Inflammatory macrophage (primary cell): ENCODE measurements at regions not wholly inside any gene's neighbourhood (a gene's known extent, or its start where the extent isn't known, plus 50 kb on each side); places are given as distances from the start of the nearest gene placed in this dataset.

ENCODE experiments used
- DNase-seq, 2 donors: peaks; one replicate each; pipeline ENCODE4 v3.0.0-alpha.2; 2020 to 2022

DNA sequence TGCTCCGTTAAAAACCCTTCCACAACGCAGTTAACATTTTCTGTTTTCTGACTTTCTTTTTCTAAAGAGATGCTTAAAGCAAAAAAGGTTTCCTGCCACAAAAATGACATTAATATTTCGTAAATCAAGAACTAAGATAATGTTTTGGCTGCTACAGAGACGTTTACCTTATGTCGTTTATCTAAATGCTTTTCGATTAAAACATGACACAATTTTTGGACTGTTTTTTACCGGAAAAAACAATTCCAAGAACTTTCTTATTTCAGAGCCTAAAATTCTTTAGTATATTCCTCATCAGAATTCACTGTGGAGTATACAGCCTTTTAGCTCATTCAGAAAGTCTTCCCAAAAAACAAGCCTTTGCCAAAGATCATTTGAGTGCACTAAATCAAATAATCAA, 278.0 kb upstream of the TCF4 start:
- no peak for DNase-seq

GRCh38 chr18:55864281-55864680, 276.3 kb upstream of the TCF4 start:
- no peak for DNase-seq

- DNase-seq, result no peak
Measured at GRCh38 chr18:55863876-55864275, 275.9 kb upstream of the TCF4 start.

DNA sequence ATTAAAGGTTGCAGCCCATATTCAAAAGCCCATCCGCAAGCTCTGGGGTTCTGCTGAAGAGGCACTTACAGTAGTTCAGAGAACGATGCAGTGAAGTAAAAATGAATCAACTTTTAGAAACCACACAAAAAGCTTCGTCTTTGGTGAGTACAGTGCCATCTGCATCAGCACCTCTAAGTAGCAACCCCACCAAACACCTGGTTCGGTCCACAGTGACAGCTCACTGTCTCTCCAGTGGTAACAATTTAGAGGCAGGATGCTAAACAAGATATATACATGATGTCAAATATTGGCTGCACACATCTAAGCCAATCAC, 275.4 kb upstream of the TCF4 start:
- DNase-seq, result no peak

- no peak for DNase-seq
Measured at GRCh38 chr18:55862693-55863390, 274.9 kb upstream of the TCF4 start.

- DNase-seq, result peak in 1 of 2 donors; percentile 7
Measured at GRCh38 chr18:55861266-55861665, 273.3 kb upstream of the TCF4 start.

DNA sequence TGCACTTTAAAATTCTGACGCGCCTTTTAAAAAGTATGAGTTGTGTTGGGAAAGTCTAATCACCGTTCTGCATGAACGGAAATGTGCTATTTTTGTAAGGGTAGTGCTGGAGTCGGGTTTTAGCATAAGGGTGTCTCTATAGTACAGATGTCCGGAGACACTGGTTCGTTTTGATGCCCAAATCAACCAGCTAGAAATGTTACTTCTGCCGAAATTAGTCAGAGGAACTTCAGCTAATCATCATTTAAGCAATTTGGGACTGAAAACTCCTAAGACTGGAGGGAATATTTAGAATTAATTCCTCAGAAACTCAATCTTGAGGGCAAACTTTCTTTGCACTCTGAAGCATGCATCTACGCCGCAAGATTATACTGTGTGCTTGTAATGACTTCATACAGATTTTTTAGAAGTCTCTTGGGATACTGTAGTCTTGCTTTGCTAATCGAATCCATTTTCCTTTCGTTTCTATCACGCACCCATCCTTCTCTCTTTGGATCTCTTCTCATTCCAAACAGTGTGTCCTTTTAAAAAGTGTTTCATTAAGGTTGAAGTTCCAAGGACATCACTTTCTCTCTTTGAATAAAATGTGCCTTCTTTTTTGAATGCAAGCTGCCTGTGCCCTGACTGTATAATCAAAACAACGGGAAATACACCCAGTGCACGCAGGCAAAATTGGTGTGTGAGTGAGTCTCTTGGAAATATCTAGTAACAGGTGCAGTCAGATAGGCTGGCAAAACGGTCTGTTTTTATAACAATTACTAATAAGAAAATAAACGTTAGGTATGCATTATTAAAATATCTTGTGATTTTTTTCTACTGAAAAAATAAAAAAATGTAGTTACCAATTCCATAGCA, 270.9 kb upstream of the TCF4 start:
- no peak for DNase-seq

- no peak for DNase-seq
Measured at GRCh38 chr18:55857956-55858355, 270.0 kb upstream of the TCF4 start.

DNA sequence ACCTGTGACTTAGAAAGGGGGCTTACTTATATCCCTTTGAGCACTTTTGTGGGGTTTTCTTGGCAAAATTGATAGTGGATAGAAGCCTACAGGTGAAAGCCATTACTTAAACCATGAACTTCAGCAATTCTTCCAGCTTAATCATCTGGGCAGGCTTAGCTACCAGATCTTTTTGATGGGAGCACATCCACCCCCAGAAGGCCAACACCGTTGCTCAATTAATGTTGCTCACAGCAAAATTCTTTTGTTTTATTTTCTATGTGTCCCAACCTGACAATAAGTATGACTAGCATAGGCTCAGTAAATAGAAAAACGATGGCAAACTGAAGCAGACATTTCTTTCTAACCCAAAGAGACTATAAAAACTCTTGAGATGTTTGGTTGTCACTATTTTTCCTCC, 269.4 kb upstream of the TCF4 start:
- DNase-seq, result no peak

DNA sequence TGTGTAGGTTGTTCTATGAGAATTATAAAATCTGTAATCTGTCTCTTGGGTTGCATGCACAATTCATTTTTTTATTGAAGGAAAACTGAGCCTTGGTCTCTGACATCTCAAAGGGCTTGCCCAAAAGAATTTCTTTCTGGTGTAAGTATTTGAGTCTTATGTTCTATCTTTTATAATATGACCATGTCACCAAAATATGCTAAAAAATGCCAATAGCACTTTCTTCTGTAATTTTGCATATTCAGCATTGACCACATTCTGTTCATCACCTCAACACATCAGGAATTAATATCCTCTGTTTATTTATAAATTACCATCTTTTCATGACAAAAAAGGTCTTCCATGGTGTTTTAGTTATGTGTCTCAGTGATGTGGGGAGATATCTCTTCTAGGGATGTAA, 268.7 kb upstream of the TCF4 start:
- DNase-seq, result no peak

- DNase-seq, result no peak
Measured at GRCh38 chr18:55856229-55856628, 268.2 kb upstream of the TCF4 start.

GRCh38 chr18:55853268-55853667, 265.3 kb upstream of the TCF4 start:
- no peak for DNase-seq

DNA sequence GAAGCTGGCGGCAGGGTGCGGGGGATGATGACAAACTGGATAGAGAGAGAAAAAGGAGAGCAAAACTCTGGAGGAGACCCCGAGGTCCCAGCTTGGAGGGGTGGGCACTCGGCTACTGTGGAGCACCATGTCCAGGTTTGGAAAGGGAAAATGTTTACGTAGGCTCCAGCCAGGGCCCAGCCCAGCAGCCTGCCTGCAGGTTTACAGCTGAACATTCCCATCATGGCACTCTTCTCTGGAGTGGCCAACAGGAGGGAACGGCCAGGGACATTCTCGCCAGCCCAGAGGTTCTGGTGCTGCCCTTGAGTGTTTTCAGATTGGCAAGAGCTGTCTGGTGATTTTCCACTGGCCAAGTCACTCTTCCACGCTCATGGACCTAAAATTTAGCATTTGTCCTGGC, 262.9 kb upstream of the TCF4 start:
- no peak for DNase-seq

DNA sequence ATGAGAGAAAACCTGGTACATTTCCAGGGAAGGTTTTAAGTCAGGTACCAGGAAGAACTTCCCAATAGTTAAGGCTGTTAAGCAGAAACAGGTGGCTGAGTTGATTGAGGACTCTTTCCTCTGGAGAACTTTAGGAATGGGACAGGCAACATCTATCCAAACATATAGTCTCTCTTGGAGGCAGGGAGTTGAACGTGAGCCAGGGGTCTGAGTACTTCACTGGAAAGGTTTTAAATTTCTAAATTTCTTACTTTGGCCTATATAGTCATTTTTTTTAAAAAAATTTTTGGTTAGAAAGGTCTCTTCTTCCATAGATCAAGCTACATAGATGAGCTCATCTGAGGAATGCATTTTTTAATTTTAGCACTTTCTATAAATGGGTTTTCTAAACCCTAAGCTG, 261.4 kb upstream of the TCF4 start:
- no peak for DNase-seq

- DNase-seq, result no peak
Measured at GRCh38 chr18:55847960-55848359, 260.0 kb upstream of the TCF4 start.

- DNase-seq, result no peak
Measured at GRCh38 chr18:55845221-55845620, 257.2 kb upstream of the TCF4 start.

DNA sequence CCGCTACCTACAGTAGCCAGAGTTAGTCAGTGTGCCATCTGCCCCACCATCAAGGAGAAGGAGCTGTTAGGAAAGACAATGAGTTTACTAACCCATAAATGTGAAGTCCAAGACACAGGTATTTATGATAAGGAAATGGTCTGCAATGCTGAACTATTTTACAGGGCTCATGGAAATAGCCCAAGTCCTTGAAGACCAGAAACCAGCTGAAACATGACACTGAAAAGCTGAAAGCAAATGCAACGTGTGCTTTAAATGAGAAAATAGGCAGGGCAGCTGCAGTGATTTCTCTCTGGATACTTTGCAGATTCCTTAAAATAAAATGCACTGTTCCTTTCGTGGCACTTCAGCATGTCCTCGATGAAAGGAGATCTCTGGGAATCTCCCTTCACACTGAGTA, 256.4 kb upstream of the TCF4 start:
- DNase-seq, result no peak

DNA sequence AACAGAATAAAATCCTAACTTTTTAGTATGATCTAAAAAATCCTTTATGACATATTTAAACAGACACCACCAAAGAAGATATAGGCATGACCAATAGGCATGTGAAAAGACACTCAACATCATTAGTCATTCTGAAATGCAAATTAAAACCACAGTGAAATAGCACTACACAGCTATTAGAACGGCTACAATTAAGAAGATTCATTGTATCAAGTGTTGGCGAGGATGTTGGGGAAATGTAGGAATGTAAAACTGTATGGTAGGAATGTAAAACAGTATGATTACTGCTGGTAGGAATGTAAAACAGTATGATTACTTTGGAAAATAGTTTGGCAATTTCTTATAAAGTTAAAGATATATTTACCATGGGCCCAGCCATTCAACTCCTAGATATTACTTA, 253.3 kb upstream of the TCF4 start:
- DNase-seq, result no peak

DNA sequence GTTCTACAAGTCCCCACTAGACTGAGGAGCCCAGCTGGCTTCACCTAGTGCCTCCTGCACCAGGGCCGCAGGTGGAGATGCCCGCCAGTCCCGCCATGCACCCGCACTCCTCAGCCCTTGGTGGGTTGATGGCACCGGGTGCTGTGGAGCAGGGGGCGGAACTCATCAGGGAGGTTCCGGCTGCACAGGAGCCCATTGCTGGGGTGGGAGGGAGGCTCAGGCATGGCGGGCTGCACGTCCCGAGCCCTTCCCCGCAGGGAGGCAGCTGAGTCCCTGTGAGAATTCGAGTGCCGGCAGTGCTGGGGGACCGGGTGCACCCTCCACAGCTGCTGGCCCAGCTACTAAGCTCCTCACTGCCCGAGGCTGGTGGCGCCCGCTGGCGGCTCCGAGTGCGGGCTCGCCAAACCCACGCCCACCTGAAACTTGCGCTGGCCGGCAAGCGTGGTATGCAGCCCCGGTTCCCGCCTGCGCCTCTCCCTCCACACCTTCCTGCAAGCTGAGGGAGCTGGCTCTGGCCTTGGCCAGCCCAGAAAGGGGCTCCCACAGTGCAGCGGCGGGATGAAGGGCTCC, 252.7 kb upstream of the TCF4 start:
- no peak for DNase-seq

- peak; percentile 77 to 78 for DNase-seq
Measured at GRCh38 chr18:55839343-55839742, 251.4 kb upstream of the TCF4 start.

- no peak for DNase-seq
Measured at GRCh38 chr18:55838841-55839240, 250.8 kb upstream of the TCF4 start.

- DNase-seq, result no peak
Measured at GRCh38 chr18:55838319-55838718, 250.3 kb upstream of the TCF4 start.

- no peak for DNase-seq
Measured at GRCh38 chr18:55833543-55833942, 245.6 kb upstream of the TCF4 start.

DNA sequence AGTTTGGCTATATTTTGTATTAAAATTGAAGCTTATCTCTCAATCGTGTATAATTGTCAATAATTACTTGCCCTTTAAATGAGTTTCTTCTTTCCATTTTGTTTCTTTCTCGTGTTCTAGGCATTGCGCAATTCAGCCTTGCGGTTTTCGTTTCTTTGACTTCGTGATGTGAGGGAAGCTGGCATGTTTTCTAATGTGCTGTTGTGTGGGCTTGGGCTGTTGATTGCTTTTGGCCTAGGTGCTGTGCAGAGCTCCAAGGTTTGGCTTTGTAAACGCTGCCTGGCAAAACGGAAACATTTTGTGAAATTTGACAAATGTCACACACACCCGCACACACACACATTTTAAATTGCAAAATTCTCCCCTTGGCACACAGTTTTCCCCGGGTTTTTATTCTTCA, 242.6 kb upstream of the TCF4 start:
- DNase-seq, result no peak
